ENCODE measurements at regions not wholly inside any gene's neighbourhood (a gene's known extent, or its start where the extent isn't known, plus 50 kb on each side); places are given as distances from the start of the nearest gene placed in this dataset.

- no peaks in the 10 kb centered on the region for H3K9me3 ChIP-seq (ENCODE audit: control insufficient read depth, insufficient read depth, low read depth, low read length)
- in situ Hi-C loops (cut with HindIII; ENCODE audit: low pct_unique_long_range_greater_than_20kb, low sequenced_read_pairs) (no loop called here), intact Hi-C loops (cut with micrococcal nuclease; ENCODE audit: unreplicated experiment) (no loop called here)
- no peaks in the 10 kb centered on the region for H3K36me3 ChIP-seq (ENCODE audit: control insufficient read depth, insufficient read depth, low read length)
- DNase-seq (ENCODE audit: low read depth, low spot score) (no peak), ATAC-seq (no peak)
- no peak overlapping the region for H3K4me3 ChIP-seq (ENCODE audit: low read depth in 2 of 2, low read length in 2 of 2)
- no TSS peak for BruUV-seq (replicated peaks)
- POLR2A ChIA-PET: no interaction called here
- H3K27ac ChIP-seq (ENCODE audit: low read length): no peak overlapping the region
- no peaks in the 10 kb centered on the region for H3K4me1 ChIP-seq (ENCODE audit: control insufficient read depth, insufficient read depth, low read length)
- H3K27me3 ChIP-seq (ENCODE audit: control insufficient read depth, insufficient read depth, low read length): no peaks in the 10 kb centered on the region
- TF ChIP-seq CTCF (IDR thresholded peaks at IDR 0.05): no peak
- no peak for TF ChIP-seq SIN3A (IDR thresholded peaks at IDR 0.05; ENCODE audit: borderline replicate concordance, insufficient read depth, low read depth, low read length)
- no peak for TF ChIP-seq POLR2AphosphoS5 (IDR thresholded peaks at IDR 0.05; ENCODE audit: low read depth, low read length)
- TF ChIP-seq TCF7L2 (IDR thresholded peaks at IDR 0.05; ENCODE audit: low read depth, low read length): no peak
- no peak for TF ChIP-seq REST (IDR thresholded peaks at IDR 0.05; ENCODE audit: insufficient read depth in 1 of 2, low read depth in 2 of 2, low read length in 1 of 2)
- CTCF ChIA-PET: no interaction called here
Observed at GRCh38 chr12:74286254-74286653, 251.4 kb upstream of the ATXN7L3B start.

- H3K36me3 ChIP-seq (ENCODE audit: control insufficient read depth, insufficient read depth, low read length): no peaks in the 10 kb centered on the region
- intact Hi-C loops (cut with micrococcal nuclease; ENCODE audit: unreplicated experiment): no loop called here
- ATAC-seq: no peak
- DNase-seq (ENCODE audit: low read depth, low spot score): no peak
- H3K27ac ChIP-seq (ENCODE audit: low read length): no peak overlapping the region
- in situ Hi-C loops (cut with HindIII; ENCODE audit: low pct_unique_long_range_greater_than_20kb, low sequenced_read_pairs): no loop called here
- no peaks in the 10 kb centered on the region for H3K27me3 ChIP-seq (ENCODE audit: control insufficient read depth, insufficient read depth, low read length)
- TF ChIP-seq TCF7L2 (IDR thresholded peaks at IDR 0.05; ENCODE audit: low read depth, low read length): no peak
- no peak for TF ChIP-seq REST (IDR thresholded peaks at IDR 0.05; ENCODE audit: insufficient read depth in 1 of 2, low read depth in 2 of 2, low read length in 1 of 2)
- TF ChIP-seq CTCF (IDR thresholded peaks at IDR 0.05): no peak
- no peak for TF ChIP-seq POLR2AphosphoS5 (IDR thresholded peaks at IDR 0.05; ENCODE audit: low read depth, low read length)
- TF ChIP-seq SIN3A (IDR thresholded peaks at IDR 0.05; ENCODE audit: borderline replicate concordance, insufficient read depth, low read depth, low read length): no peak
- BruUV-seq (replicated peaks): no TSS peak
- POLR2A ChIA-PET: no interaction called here
- CTCF ChIA-PET: interaction anchor here (0.7 kb wide), 1 partner anchor 1965 kb away, joined by 3 read pairs; no protein-coding TSS in a partner anchor
- H3K4me3 ChIP-seq (ENCODE audit: low read depth in 2 of 2, low read length in 2 of 2): no peak overlapping the region
- H3K4me1 ChIP-seq (ENCODE audit: control insufficient read depth, insufficient read depth, low read length): no peaks in the 10 kb centered on the region
- no peaks in the 10 kb centered on the region for H3K9me3 ChIP-seq (ENCODE audit: control insufficient read depth, insufficient read depth, low read depth, low read length)
Observed at GRCh38 chr12:74292351-74293194, 245.1 kb upstream of the ATXN7L3B start.

All from Panc1 (cell line).